GM23338 (cell line): ENCODE measurements at regions not wholly inside any gene's neighbourhood (a gene's known extent, or its start where the extent isn't known, plus 50 kb on each side); places are given as distances from the start of the nearest gene placed in this dataset.

Experiments
- ATAC-seq: fragments of 200-7000 bp; cut with Tn5 transposase; 3 replicates; pipeline ENCODE4 v1.9.1; 2020
- DNase-seq: peaks from one replicate; pipeline ENCODE4 v3.0.0-alpha.2; 2015; ENCODE audit warnings: low spot score
- H2AFZ ChIP-seq: fragments of 200-600 bp; sonication (generic); 2 replicates; pipeline ENCODE4 v1.8.0; 2016; ENCODE audit warnings: antibody characterized with exemption, mild to moderate bottlenecking, moderate library complexity
- H3F3A ChIP-seq: fragments of 200-600 bp; sonication (generic); replicated peaks from 2 replicates; pipeline ENCODE4 v1.8.0; 2017; ENCODE audit warnings: antibody characterized with exemption, mixed run types, low read depth
- H3K27ac ChIP-seq: fragments of 200-600 bp; sonication (generic); 2 replicates; pipeline ENCODE4 v1.6.1; 2016; ENCODE audit warnings: low read depth
- H3K27me3 ChIP-seq: fragments of 200-600 bp; sonication (generic); 2 replicates; pipeline ENCODE4 v1.8.0; 2016; ENCODE audit warnings: mild to moderate bottlenecking, mixed run types, moderate library complexity; ENCODE audit not compliant: insufficient read depth
- H3K36me3 ChIP-seq: fragments of 200-600 bp; sonication (generic); 2 replicates; pipeline ENCODE4 v1.8.0; 2016; ENCODE audit warnings: mild to moderate bottlenecking; ENCODE audit not compliant: insufficient read depth
- H3K4me1 ChIP-seq: fragments of 200-600 bp; sonication (generic); 2 replicates; pipeline ENCODE4 v1.8.0; 2016; ENCODE audit warnings: mild to moderate bottlenecking, moderate library complexity; ENCODE audit not compliant: insufficient read depth
- H3K4me2 ChIP-seq: fragments of 200-600 bp; sonication (generic); 2 replicates; pipeline ENCODE4 v1.7.1; 2017; ENCODE audit warnings: mixed run types
- H3K4me3 ChIP-seq: fragments of 200-600 bp; sonication (generic); 2 replicates; pipeline ENCODE4 v1.6.1; 2016; ENCODE audit warnings: mixed run types
- H3K79me2 ChIP-seq: fragments of 200-600 bp; sonication (generic); replicated peaks from 2 replicates; pipeline ENCODE4 v1.8.0; 2017; ENCODE audit warnings: mild to moderate bottlenecking; ENCODE audit not compliant: insufficient read depth
- H3K9me2 ChIP-seq: fragments of 200-600 bp; sonication (generic); 2 replicates; pipeline ENCODE4 v1.8.0; 2017; ENCODE audit not compliant: insufficient read depth
- H4K20me1 ChIP-seq: fragments of 200-600 bp; sonication (generic); replicated peaks from 2 replicates; pipeline ENCODE4 v1.8.0; 2017; ENCODE audit warnings: mild to moderate bottlenecking; ENCODE audit not compliant: insufficient read depth
- H3K27ac Mint-ChIP-seq: 2 replicates; pipeline ENCODE4 v1.8.0; 2020; ENCODE audit warnings: inconsistent platforms, mild to moderate bottlenecking, moderate library complexity, mixed read lengths
- H3K27me3 Mint-ChIP-seq: 3 replicates; pipeline ENCODE4 v1.8.0; 2022; ENCODE audit warnings: low read depth, mild to moderate bottlenecking, moderate library complexity, mixed read lengths, inconsistent platforms; ENCODE audit not compliant: insufficient read depth, poor library complexity
- H3K36me3 Mint-ChIP-seq: 3 replicates; pipeline ENCODE4 v1.8.0; 2021; ENCODE audit warnings: low read depth, mild to moderate bottlenecking, inconsistent platforms, moderate library complexity, mixed read lengths
- H3K4me1 Mint-ChIP-seq: 3 replicates; pipeline ENCODE4 v1.8.0; 2020; ENCODE audit warnings: mild to moderate bottlenecking, inconsistent platforms, mixed read lengths
- H3K4me3 Mint-ChIP-seq: 3 replicates; pipeline ENCODE4 v1.8.0; 2021; ENCODE audit warnings: moderate library complexity, mild to moderate bottlenecking, inconsistent platforms, mixed read lengths
- H3K9me3 Mint-ChIP-seq: 3 replicates; pipeline ENCODE4 v1.8.0; 2020; ENCODE audit warnings: moderate library complexity, mild to moderate bottlenecking, inconsistent platforms, mixed read lengths
- CREB1 ChIP-seq: fragments of 250-450 bp; sonication (Bioruptor Pico); IDR thresholded peaks from 2 replicates; pipeline ENCODE4 v1.5.0; 2020; ENCODE audit warnings: low read depth, mild to moderate bottlenecking, moderate library complexity
- CTCF ChIP-seq, 2 experiments: fragments of 200-600 bp in 1 of 2; sonication (generic) in 1 of 2; conservative IDR thresholded peaks; 2 replicates each; pipeline versions ENCODE4 v1.5.1 to v1.6.1; 2016 to 2017; ENCODE audit warnings: antibody characterized with exemption in 2 of 2, low read depth in 2 of 2, mild to moderate bottlenecking in 2 of 2, moderate library complexity in 1 of 2
- ETS1 ChIP-seq: IDR thresholded peaks from 2 replicates; pipeline ENCODE4 v1.6.1; 2016; ENCODE audit warnings: antibody characterized with exemption
- EZH2 ChIP-seq: fragments of 200-600 bp; sonication (generic); IDR thresholded peaks from one replicate; pipeline ENCODE4 v1.8.0; 2017; ENCODE audit warnings: antibody characterized with exemption, mild to moderate bottlenecking, low read depth; ENCODE audit not compliant: unreplicated experiment
- JUNB ChIP-seq: IDR thresholded peaks from one replicate; pipeline ENCODE4 v1.6.1; 2016; ENCODE audit warnings: antibody characterized with exemption; ENCODE audit not compliant: unreplicated experiment
- NANOG ChIP-seq: IDR thresholded peaks from 2 replicates; pipeline ENCODE4 v1.6.1; 2016; ENCODE audit warnings: antibody characterized with exemption, borderline replicate concordance
- POLR2AphosphoS5 ChIP-seq: IDR thresholded peaks from 2 replicates; pipeline ENCODE4 v1.6.1; 2016; ENCODE audit warnings: antibody characterized with exemption, low read depth
- REST ChIP-seq: IDR thresholded peaks from one replicate; pipeline ENCODE4 v1.6.1; 2018; ENCODE audit warnings: antibody characterized with exemption; ENCODE audit not compliant: unreplicated experiment
- STAT1 ChIP-seq: IDR thresholded peaks from one replicate; pipeline ENCODE4 v1.6.1; 2016; ENCODE audit warnings: antibody characterized with exemption; ENCODE audit not compliant: unreplicated experiment
- ZNF114 ChIP-seq: fragments of 250-450 bp; sonication (Bioruptor Pico); IDR thresholded peaks from 2 replicates; pipeline ENCODE4 v1.5.0; 2020; ENCODE audit warnings: mild to moderate bottlenecking, moderate library complexity

DNA sequence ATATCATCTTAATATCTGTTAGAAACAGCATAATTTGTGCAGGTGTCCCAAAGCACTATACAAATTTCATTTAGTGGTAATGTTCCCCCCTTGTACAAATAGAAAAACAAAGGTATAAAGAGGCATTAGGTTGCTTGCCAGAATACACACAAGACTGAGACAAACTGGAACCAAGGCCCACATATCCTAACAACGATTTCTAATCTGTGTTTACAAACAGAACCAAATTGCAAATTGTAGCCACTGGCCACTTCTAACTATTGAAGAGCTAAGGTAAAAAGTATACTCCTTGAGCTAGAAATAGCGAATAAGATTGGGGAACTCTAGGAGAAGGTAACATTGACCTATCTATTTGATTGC is 526.1 kb downstream of the KLF12 start:
- no peak overlapping the region for H3K27ac ChIP-seq
- no peaks in the 10 kb centered on the region for H3F3A ChIP-seq
- Mint-ChIP-seq H3K4me3 (no peak overlapping the region), H3K27ac (no peak overlapping the region), H3K9me3 (no peaks in the 10 kb centered on the region; the same call in 2 of the 3 replicates), H3K4me1 (peaks cover 5% of the 10 kb centered on the region; the same call in 2 of the 3 replicates), H3K36me3 (no peaks in the 10 kb centered on the region), H3K27me3 (no peaks in the 10 kb centered on the region)
- no peaks in the 10 kb centered on the region for H3K79me2 ChIP-seq
- no peaks in the 10 kb centered on the region for H4K20me1 ChIP-seq
- DNase-seq (no peak), ATAC-seq (no peak)
- H3K4me3 ChIP-seq, result no peak overlapping the region
- H2AFZ ChIP-seq, result no peak overlapping the region
- no peaks in the 10 kb centered on the region for H3K4me1 ChIP-seq
- TF ChIP-seq REST (no peak), EZH2 (no peak), CTCF (conservative IDR thresholded peaks at IDR 0.05; ENCODE audit: low read depth in 2 of 2) (no peak), ZNF114 (CRISPR knock-in tag) (no peak), NANOG (no peak)
- no peaks in the 10 kb centered on the region for H3K36me3 ChIP-seq
- H3K4me2 ChIP-seq, result no peak overlapping the region
- H3K27me3 ChIP-seq, result no peaks in the 10 kb centered on the region
- H3K9me2 ChIP-seq, result no peaks in the 10 kb centered on the region

DNA sequence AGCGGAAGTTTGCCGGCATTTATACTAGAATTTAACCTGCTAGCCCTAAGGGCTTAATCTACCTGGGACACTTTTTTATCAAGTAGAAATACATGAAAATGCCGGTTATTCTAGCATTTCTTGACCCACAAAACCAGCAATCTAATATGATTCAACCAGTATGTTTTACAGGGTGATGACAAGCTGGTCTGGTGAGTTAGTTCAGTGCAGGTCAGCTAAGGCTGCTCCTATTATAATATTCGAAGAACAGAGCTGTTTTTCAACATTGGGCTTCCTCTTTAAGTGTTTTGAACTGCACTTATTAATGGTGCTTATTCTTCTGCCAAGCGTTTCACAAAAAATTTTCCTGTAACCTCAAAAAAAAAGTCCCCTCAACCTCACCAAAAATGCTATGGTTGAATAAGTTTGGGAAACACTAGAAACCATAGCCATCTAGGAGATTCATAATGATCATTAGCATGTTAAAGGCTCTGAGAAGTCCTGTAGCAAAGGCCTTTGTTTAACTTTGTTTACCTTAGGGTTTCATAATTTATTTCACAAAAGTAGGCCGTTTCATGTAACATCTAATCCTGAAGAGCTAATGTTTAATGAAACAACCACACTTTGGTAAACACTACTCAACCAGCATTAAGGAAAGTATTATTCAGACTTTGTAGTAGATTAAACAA is 526.6 kb downstream of the KLF12 start:
- Histone ChIP-seq H3K27ac (no peak overlapping the region), H2AFZ (no peak overlapping the region), H4K20me1 (no peaks in the 10 kb centered on the region), H3K9me2 (no peaks in the 10 kb centered on the region), H3K4me2 (no peak overlapping the region), H3K36me3 (no peaks in the 10 kb centered on the region), H3K4me3 (no peak overlapping the region), H3K27me3 (no peaks in the 10 kb centered on the region), H3F3A (no peaks in the 10 kb centered on the region), H3K4me1 (no peaks in the 10 kb centered on the region), H3K79me2 (no peaks in the 10 kb centered on the region)
- Mint-ChIP-seq H3K4me1 (peaks cover 5% of the 10 kb centered on the region; the same call in 2 of the 3 replicates), H3K9me3 (no peaks in the 10 kb centered on the region; the same call in 2 of the 3 replicates), H3K4me3 (no peak overlapping the region), H3K27ac (no peak overlapping the region), H3K27me3 (no peaks in the 10 kb centered on the region), H3K36me3 (no peaks in the 10 kb centered on the region)
- DNase-seq (no peak), ATAC-seq (no peak)
- no peak for TF ChIP-seq ZNF114 (CRISPR knock-in tag)
- no peak for TF ChIP-seq STAT1
- no peak for TF ChIP-seq ETS1
- TF ChIP-seq CREB1 (CRISPR knock-in tag), result no peak
- TF ChIP-seq POLR2AphosphoS5, result no peak
- TF ChIP-seq CTCF (conservative IDR thresholded peaks at IDR 0.05; ENCODE audit: low read depth in 2 of 2), result no peak
- TF ChIP-seq JUNB, result no peak
